AG09309 (cell line): ENCODE measurements at regions not wholly inside any gene's neighbourhood (a gene's known extent, or its start where the extent isn't known, plus 50 kb on each side); places are given as distances from the start of the nearest gene placed in this dataset.

Experiments
- DNase-seq: peaks from one replicate; pipeline ENCODE4 v3.0.0-alpha.2; 2010; ENCODE audit warnings: low read depth
- H3K4me3 ChIP-seq: 2 replicates; pipeline ENCODE4 v1.5.1; 2011; ENCODE audit warnings: mild to moderate bottlenecking, low read depth, low read length, moderate library complexity; ENCODE audit not compliant: control insufficient read depth
- CTCF ChIP-seq: IDR thresholded peaks from 2 replicates; pipeline ENCODE4 v1.5.1; 2011; ENCODE audit warnings: mild to moderate bottlenecking, low read depth, low read length, inconsistent platforms; ENCODE audit not compliant: insufficient read depth, control insufficient read depth; ENCODE audit errors: missing control alignments

DNA sequence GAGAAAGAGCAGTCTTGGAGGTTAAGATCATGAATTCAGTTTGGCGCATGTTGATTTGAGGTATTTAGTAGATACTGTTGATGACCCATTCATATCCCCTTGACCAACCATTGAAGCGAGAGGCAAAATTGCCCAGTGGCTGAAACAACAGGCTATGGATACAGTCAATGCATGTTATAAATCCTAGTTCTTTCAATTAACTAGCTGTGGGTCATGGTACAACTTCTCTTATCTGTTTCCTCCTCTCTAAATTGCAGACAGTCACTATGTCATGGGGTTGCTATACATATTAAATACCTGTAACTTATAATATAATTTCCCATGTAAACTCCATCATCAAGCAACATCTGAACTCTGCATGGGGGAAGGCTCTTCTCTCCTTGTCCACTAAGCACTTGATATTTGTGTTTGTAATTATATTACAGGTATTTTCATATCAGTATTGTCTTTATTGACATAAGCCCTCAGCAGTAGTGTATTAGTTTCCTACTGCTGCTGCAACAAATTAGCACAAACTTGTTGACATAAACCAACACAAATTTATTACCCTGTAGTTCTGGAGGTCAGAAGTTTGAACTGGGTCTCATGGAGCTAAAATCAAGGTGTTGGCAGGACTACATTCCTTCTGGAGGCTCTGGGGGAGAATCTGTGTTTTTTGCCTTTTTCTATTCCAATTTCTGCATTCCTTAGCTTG lies 61.7 kb upstream of the ACTR3 start:
- DNase-seq, result no peak
- no peak overlapping the region for H3K4me3 ChIP-seq
- TF ChIP-seq CTCF, result no peak

- H3K4me3 ChIP-seq, result no peak overlapping the region
- DNase-seq, result no peak
- no peak for TF ChIP-seq CTCF
These were observed 62.5 kb upstream of the ACTR3 start for GRCh38 chr2:113827426-113827825.

GRCh38 chr2:113826346-113827285 lies 63.3 kb upstream of the ACTR3 start:
- H3K4me3 ChIP-seq, result no peak overlapping the region
- no peak for TF ChIP-seq CTCF
- no peak for DNase-seq

GRCh38 chr2:113823716-113824595 lies 65.9 kb upstream of the ACTR3 start:
- DNase-seq, result no peak
- TF ChIP-seq CTCF, result no peak
- H3K4me3 ChIP-seq, result no peak overlapping the region

- H3K4me3 ChIP-seq, result no peak overlapping the region
- no peak for DNase-seq
- peak; percentile 11 for TF ChIP-seq CTCF
These were observed 65.8 kb upstream of the SLC35F5 start for GRCh38 chr2:113822087-113822815.
